HEK293T (cell line): ENCODE measurements at regions not wholly inside any gene's neighbourhood (a gene's known extent, or its start where the extent isn't known, plus 50 kb on each side); places are given as distances from the start of the nearest gene placed in this dataset.

ENCODE experiments used
- CTCF ChIA-PET: fragments of 350-600 bp; formaldehyde crosslinking; extraction: SDS; loops from one replicate; lab custom pipeline; 2021; ENCODE audit warnings: antibody characterized with exemption, inconsistent platforms; lab: Yijun Ruan, JAX
- POLR2A ChIA-PET: fragments of 350-600 bp; formaldehyde crosslinking; extraction: SDS; loops from one replicate; lab custom pipeline; 2020; ENCODE audit warnings: antibody characterized with exemption, inconsistent platforms; lab: Yijun Ruan, JAX
- DNase-seq: peaks from one replicate; pipeline ENCODE4 v3.0.0; 2012; ENCODE audit warnings: mixed read lengths; ENCODE audit errors: extremely low spot score
- ARNT ChIP-seq: fragments of 450-650 bp; IDR thresholded peaks from 2 replicates; pipeline ENCODE4 v1.6.1; 2017; ENCODE audit warnings: mild to moderate bottlenecking
- BHLHE40 ChIP-seq: fragments of 450-650 bp; IDR thresholded peaks from 2 replicates; pipeline ENCODE4 v1.6.1; 2016; ENCODE audit warnings: mild to moderate bottlenecking, moderate library complexity, borderline replicate concordance
- CTBP1 ChIP-seq: fragments of 450-650 bp; IDR thresholded peaks from 2 replicates; pipeline ENCODE4 v1.6.1; 2016; ENCODE audit warnings: borderline replicate concordance
- ELF4 ChIP-seq: fragments of 450-650 bp; IDR thresholded peaks from 2 replicates; pipeline ENCODE4 v1.6.1; 2017; ENCODE audit warnings: antibody characterized with exemption
- FOXA1 ChIP-seq: fragments of 450-650 bp; IDR thresholded peaks from 2 replicates; pipeline ENCODE4 v1.6.1; 2016; ENCODE audit warnings: mild to moderate bottlenecking
- FOXK2 ChIP-seq: fragments of 450-650 bp; IDR thresholded peaks from 2 replicates; pipeline ENCODE4 v1.6.1; 2016; ENCODE audit warnings: mild to moderate bottlenecking
- FOXM1 ChIP-seq: fragments of 450-650 bp; IDR thresholded peaks from 2 replicates; pipeline ENCODE4 v1.6.1; 2017; ENCODE audit warnings: mild to moderate bottlenecking, borderline replicate concordance
- HDGF ChIP-seq: fragments of 450-650 bp; IDR thresholded peaks from 2 replicates; pipeline ENCODE4 v1.6.1; 2017; ENCODE audit warnings: antibody characterized with exemption, borderline replicate concordance
- L3MBTL2 ChIP-seq: fragments of 450-650 bp; conservative IDR thresholded peaks from 2 replicates; pipeline ENCODE4 v1.6.1; 2016; ENCODE audit warnings: mild to moderate bottlenecking
- LEF1 ChIP-seq: fragments of 450-650 bp; IDR thresholded peaks from 2 replicates; pipeline ENCODE4 v1.6.1; 2017; ENCODE audit warnings: mild to moderate bottlenecking, borderline replicate concordance
- NFRKB ChIP-seq: fragments of 450-650 bp; IDR thresholded peaks from 2 replicates; pipeline ENCODE4 v1.6.1; 2016; ENCODE audit warnings: mild to moderate bottlenecking, moderate library complexity
- SP1 ChIP-seq: fragments of 450-650 bp; IDR thresholded peaks from 2 replicates; pipeline ENCODE4 v1.6.1; 2017
- SUZ12 ChIP-seq: fragments of 450-650 bp; IDR thresholded peaks from 2 replicates; pipeline ENCODE4 v1.6.1; 2016; ENCODE audit warnings: mild to moderate bottlenecking
- TARDBP ChIP-seq: fragments of 450-650 bp; IDR thresholded peaks from 2 replicates; pipeline ENCODE4 v1.6.1; 2016
- ZNF384 ChIP-seq: fragments of 450-650 bp; IDR thresholded peaks from 2 replicates; pipeline ENCODE4 v1.6.1; 2016
- TF ChIP-seq, protein P1 (sequence below): fragments of 450-650 bp; IDR thresholded peaks from 2 replicates; pipeline ENCODE4 v1.6.1; 2016

DNA sequence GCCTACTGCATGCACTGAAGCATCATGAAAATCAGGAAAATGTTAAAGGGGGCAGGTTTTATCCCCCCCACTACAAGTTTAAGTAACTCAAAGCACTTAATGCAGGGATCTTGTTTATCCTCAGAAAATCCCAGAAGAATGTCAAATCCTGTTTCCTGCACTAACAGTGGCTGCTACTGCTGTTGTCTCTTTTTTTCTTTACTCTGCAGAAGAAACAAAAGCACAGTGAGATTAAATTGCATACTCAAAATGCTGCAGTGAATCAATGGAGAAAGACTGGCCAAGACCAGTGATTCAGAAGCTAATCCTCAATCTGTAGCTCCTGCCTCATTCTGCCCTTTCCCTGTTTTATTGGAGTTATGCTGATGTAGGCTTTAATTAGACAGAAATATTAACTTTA, 332.3 kb upstream of the FIGN start:
- ChIA-PET CTCF (no interaction called here), POLR2A (no interaction called here)
- TF ChIP-seq ARNT (no peak), CTBP1 (no peak), TARDBP (no peak), FOXK2 (no peak), NFRKB (no peak), LEF1 (no peak), ELF4 (no peak)
- TF ChIP-seq, protein P1, sequence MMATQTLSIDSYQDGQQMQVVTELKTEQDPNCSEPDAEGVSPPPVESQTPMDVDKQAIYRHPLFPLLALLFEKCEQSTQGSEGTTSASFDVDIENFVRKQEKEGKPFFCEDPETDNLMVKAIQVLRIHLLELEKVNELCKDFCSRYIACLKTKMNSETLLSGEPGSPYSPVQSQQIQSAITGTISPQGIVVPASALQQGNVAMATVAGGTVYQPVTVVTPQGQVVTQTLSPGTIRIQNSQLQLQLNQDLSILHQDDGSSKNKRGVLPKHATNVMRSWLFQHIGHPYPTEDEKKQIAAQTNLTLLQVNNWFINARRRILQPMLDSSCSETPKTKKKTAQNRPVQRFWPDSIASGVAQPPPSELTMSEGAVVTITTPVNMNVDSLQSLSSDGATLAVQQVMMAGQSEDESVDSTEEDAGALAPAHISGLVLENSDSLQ = no peak
- DNase-seq = no peak

DNA sequence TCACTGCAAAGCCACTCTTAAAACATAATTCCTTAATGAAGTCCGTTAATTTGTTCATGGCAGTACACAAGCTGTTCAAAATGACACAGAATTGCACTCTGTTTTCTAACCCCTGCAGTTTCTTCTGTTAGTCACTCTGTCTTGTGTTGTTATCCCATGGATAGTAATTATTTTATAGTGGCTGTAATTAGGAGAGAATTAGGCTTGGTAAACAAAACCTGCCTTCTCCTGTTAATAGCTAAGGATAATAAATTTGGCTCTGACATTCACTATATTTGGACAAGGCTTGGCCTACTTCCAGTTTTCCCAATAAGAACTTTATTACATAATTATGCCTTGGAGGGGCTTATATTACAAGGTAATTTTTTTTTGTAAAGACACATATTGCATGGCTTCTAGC, 330.3 kb upstream of the FIGN start:
- TF ChIP-seq TARDBP = no peak
- TF ChIP-seq, protein P1 = peak; percentile 90
- TF ChIP-seq SP1 = no peak
- TF ChIP-seq L3MBTL2 = no peak
- TF ChIP-seq FOXM1 = no peak
- TF ChIP-seq FOXA1 = 0 out of 2 replicates have a peak, but pooled peaks have one; percentile 69
- TF ChIP-seq CTBP1 = peak; percentile 31; the same call in 1 of the 2 replicates
- no peak for TF ChIP-seq FOXK2
- TF ChIP-seq ARNT = no peak
- no peak for TF ChIP-seq NFRKB
- peak; percentile 32; the same call in 1 of the 2 replicates for TF ChIP-seq ZNF384
- TF ChIP-seq ELF4 = no peak
- no peak for TF ChIP-seq BHLHE40
- DNase-seq = no peak
- ChIA-PET POLR2A (no interaction called here), CTCF (interaction anchor here (0.7 kb wide), 1 partner anchor 62 kb away, joined by 3 read pairs; no protein-coding TSS in a partner anchor)

DNA sequence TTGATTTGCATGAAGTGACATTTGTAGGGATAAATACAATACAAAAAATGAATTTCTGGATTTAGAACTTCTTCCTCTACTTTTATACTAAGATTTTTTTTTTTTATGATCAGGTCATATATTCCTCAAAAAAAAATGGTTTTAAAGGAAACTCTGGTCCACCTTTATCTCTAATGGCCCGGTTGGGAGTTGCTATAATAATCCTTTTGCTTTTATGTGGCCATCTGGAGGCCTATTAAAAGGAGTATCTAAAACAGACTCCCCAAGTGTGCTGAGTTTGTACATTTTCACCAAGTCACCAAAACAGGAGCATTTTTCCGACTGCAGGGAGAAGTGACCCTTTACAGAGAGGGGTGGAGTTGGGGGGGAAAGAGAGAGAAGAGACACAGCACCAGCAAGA, 329.2 kb upstream of the FIGN start:
- CTCF ChIA-PET = no interaction called here
- peak; percentile 11 for DNase-seq
- POLR2A ChIA-PET = no interaction called here
- TF ChIP-seq TARDBP (no peak), BHLHE40 (no peak), HDGF (no peak), NFRKB (no peak), FOXK2 (no peak), ARNT (no peak), CTBP1 (no peak), LEF1 (no peak), FOXM1 (no peak), FOXA1 (no peak), SUZ12 (no peak)
- TF ChIP-seq, protein P1 = no peak

DNA sequence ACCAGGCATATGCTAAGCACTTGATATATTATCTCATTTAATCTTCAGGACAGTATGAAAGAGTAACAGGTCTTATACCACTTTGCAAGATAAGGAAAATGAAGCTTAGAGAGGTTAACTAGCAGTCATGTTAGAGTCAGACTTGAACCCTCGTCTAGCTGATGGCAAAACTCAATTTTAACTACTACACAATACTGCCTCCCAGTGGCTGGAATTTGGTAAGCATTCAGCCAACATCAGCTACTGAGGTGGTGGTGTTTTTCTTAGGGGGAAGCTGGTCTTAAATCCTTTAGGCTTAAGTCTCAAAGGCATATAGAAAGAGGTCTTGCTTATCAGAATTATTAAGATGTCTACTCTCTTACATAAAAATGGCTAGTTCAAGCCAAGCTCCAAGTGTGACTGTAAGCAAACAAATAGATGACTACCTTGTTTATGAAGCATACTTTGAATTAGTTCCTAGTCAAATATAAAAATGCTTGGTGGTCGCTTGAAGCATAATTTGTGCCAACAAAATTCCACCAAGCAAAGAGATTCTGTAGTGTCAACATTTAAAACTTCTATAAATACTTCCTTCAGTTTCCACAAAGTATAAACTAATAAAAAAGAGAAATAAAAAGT, 325.4 kb upstream of the FIGN start:
- ChIA-PET POLR2A (no interaction called here), CTCF (interaction anchor here (0.6 to 1.1 kb wide), 4 partner anchors 8 to 877 kb away, joined by 3 to 9 read pairs (median 4); no protein-coding TSS in a partner anchor)
- TF ChIP-seq ARNT (no peak), NFRKB (no peak), TARDBP (no peak), FOXA1 (no peak), FOXK2 (no peak), BHLHE40 (no peak), ZNF384 (no peak), SP1 (no peak), LEF1 (no peak), ELF4 (no peak), CTBP1 (no peak), SUZ12 (no peak), L3MBTL2 (no peak)
- TF ChIP-seq, protein P1 = no peak
- peak; percentile 47 for DNase-seq

DNA sequence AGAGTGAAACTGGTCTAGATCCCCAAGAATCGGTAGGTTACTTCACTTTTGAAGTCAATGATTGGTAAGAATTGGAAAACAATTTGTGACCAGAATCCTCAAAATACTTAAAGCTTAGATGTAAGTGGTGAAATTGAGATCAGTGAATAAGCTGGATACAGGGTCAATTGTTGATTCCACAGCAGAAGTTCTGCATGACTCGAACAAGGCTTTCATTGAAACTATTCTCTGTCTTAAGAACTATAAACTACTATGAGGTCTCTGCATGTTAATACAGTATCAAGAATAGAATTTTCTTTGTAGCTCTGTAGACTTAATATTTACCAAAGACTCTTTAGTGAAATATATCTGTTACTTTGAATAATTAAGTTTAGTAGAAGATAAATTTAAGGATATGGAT, 324.2 kb upstream of the FIGN start:
- CTCF ChIA-PET = no interaction called here
- POLR2A ChIA-PET = no interaction called here
- TF ChIP-seq FOXA1 (no peak), SUZ12 (no peak), L3MBTL2 (no peak), ZNF384 (no peak), CTBP1 (no peak), SP1 (no peak), NFRKB (no peak), FOXK2 (no peak), LEF1 (no peak)
- TF ChIP-seq, protein P1 = no peak
- no peak for DNase-seq
